BE2C (cell line): ENCODE measurements at regions not wholly inside any gene's neighbourhood (a gene's known extent, or its start where the extent isn't known, plus 50 kb on each side); places are given as distances from the start of the nearest gene placed in this dataset.

Experiments
- DNase-seq: peaks from one replicate; pipeline ENCODE4 v3.0.0-alpha.2; 2020
- H3K27me3 ChIP-seq: fragments of 250-450 bp; sonication (Bioruptor Pico); 2 replicates; pipeline ENCODE4 v1.5.1; 2020; ENCODE audit warnings: mild to moderate bottlenecking
- H3K36me3 ChIP-seq: fragments of 250-450 bp; sonication (Bioruptor Pico); 2 replicates; pipeline ENCODE4 v1.5.1; 2020; ENCODE audit warnings: mild to moderate bottlenecking
- H3K4me1 ChIP-seq: fragments of 250-450 bp; sonication (Bioruptor Pico); 2 replicates; pipeline ENCODE4 v1.5.1; 2020
- H3K4me3 ChIP-seq: 2 replicates; pipeline ENCODE4 v1.5.1; 2011; ENCODE audit warnings: low read depth, low read length
- H3K9me3 ChIP-seq: fragments of 250-450 bp; sonication (Bioruptor Pico); 2 replicates; pipeline ENCODE4 v1.5.1; 2020
- TF ChIP-seq, protein P1 (sequence below): IDR thresholded peaks from 2 replicates; pipeline ENCODE4 v1.5.1; 2012; ENCODE audit warnings: mild to moderate bottlenecking, low read depth, low read length

DNA sequence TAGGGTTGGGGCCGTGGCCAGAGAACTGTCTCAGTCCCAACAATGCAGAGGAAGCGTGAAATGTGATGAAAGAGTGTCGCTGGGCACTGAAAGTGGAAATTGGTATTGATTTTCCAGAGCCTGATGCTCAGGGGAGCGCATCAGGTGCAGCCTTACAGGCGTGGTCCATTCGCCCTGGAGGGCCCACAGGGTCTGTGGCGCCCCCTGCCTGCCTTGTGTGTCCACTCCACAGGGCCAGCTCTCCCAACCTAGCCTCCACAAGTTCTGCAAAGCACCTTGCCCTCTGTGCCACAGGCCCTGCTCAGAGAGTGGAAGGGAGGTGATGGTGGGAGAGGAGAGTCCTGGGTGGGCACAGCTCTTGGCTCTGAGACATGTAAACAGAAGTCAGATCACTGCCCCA, 54.9 kb upstream of the LMO1 start:
- peaks cover 6% of the 10 kb centered on the region for H3K4me1 ChIP-seq
- no peaks in the 10 kb centered on the region for H3K9me3 ChIP-seq
- H3K36me3 ChIP-seq: no peaks in the 10 kb centered on the region
- no peak overlapping the region for H3K4me3 ChIP-seq
- no peaks in the 10 kb centered on the region for H3K27me3 ChIP-seq
- DNase-seq: peak; percentile 25
- TF ChIP-seq, protein P1, sequence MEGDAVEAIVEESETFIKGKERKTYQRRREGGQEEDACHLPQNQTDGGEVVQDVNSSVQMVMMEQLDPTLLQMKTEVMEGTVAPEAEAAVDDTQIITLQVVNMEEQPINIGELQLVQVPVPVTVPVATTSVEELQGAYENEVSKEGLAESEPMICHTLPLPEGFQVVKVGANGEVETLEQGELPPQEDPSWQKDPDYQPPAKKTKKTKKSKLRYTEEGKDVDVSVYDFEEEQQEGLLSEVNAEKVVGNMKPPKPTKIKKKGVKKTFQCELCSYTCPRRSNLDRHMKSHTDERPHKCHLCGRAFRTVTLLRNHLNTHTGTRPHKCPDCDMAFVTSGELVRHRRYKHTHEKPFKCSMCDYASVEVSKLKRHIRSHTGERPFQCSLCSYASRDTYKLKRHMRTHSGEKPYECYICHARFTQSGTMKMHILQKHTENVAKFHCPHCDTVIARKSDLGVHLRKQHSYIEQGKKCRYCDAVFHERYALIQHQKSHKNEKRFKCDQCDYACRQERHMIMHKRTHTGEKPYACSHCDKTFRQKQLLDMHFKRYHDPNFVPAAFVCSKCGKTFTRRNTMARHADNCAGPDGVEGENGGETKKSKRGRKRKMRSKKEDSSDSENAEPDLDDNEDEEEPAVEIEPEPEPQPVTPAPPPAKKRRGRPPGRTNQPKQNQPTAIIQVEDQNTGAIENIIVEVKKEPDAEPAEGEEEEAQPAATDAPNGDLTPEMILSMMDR: peak; percentile 46

DNA sequence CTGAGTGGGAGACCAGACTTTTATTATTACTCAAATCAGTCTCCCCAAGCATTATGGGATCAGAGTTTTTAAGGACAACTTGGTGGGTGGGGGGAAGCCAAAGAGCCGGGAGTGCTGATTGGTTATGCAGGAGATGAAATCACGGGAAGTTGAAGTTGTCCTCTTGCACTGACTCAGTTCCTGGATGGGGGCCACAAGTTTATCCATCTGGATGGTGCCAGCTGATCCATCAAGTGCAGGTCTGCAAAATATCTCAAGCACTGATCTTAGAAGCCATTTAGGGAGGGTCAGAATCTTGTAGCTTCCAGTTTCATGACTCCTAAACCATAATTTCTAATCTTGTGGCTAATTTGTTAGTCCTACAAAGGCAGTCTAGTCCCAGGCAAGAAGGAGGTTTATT, 53.5 kb upstream of the LMO1 start:
- no peak for DNase-seq
- TF ChIP-seq, protein P1: no peak

DNA sequence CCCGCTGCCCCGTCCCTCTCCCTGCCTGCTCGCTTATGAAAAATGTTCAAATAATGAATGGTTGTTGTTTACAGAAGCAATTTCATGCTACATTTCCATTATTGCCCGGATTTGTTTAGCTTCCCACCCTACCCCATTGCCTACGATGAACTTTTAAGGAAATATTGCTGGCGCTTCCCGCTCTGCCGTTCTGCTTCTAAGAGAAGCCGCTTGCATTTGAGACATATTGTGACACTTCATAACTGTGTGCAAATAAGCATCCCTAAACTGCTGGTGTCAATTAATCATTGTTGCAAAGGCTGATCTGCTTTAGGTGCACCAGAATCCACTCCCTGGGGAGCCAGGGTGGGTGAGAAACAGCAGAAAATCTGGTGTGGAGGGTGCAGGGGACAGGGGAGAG, 52.3 kb upstream of the LMO1 start:
- H3K4me3 ChIP-seq: no peak overlapping the region
- H3K4me1 ChIP-seq: peaks cover 6% of the 10 kb centered on the region
- H3K27me3 ChIP-seq: no peaks in the 10 kb centered on the region
- no peaks in the 10 kb centered on the region for H3K36me3 ChIP-seq
- DNase-seq: no peak
- TF ChIP-seq, protein P1: no peak
- no peaks in the 10 kb centered on the region for H3K9me3 ChIP-seq

More for the DNA sequence above, 53.5 kb upstream of the LMO1 start:
- Histone ChIP-seq H3K27me3 (no peaks in the 10 kb centered on the region), H3K9me3 (no peaks in the 10 kb centered on the region), H3K36me3 (no peaks in the 10 kb centered on the region), H3K4me1 (peaks cover 6% of the 10 kb centered on the region), H3K4me3 (no peak overlapping the region)

DNA sequence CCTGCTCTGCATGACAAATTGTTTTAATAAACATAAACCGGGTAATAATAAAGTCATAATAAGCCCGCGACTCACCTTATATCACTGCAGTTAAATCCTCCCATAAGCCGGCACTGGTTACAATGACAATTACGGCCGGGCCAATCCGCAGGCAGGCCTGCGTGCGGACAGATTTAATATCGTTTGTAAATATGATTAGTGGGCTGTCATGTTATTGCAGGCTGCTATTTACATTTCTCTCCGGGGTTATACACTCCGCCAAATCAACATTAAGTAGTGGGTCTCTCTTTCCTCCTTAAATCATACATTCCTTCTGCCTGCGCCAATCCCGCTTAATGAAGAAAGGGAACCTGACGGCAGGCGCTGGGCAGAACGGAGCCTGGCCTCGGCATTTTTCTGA, 51.8 kb upstream of the LMO1 start:
- TF ChIP-seq, protein P1: no peak
- H3K36me3 ChIP-seq: no peaks in the 10 kb centered on the region

DNA sequence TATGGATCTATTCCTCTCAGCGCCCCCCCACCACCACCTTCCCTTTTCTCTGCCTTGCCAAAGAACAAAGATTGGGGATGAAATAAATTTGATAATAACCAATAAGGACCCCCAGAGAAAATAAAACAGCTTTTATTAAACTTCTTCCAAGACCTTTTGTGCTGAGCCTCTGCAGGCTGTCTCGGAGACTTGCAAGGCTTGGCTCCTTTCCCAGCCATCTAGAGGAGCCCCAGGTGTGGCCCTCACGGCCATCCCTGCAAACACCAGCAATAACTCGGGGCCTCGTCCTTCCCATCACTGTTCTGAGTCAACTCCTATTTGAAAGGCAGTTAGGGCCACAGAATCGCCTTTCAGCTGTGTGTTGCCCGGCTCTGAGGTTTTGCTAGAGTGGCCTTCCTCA, 51.2 kb upstream of the LMO1 start:
- Histone ChIP-seq H3K36me3 (no peaks in the 10 kb centered on the region), H3K4me3 (no peak overlapping the region), H3K27me3 (no peaks in the 10 kb centered on the region), H3K9me3 (no peaks in the 10 kb centered on the region), H3K4me1 (peaks cover 6% of the 10 kb centered on the region)
- TF ChIP-seq, protein P1: no peak
- no peak for DNase-seq

More for the DNA sequence above, 51.8 kb upstream of the LMO1 start:
- Histone ChIP-seq H3K4me1 (peaks cover 6% of the 10 kb centered on the region), H3K27me3 (no peaks in the 10 kb centered on the region), H3K4me3 (no peak overlapping the region), H3K9me3 (no peaks in the 10 kb centered on the region)
- peak; percentile 30 for DNase-seq

DNA sequence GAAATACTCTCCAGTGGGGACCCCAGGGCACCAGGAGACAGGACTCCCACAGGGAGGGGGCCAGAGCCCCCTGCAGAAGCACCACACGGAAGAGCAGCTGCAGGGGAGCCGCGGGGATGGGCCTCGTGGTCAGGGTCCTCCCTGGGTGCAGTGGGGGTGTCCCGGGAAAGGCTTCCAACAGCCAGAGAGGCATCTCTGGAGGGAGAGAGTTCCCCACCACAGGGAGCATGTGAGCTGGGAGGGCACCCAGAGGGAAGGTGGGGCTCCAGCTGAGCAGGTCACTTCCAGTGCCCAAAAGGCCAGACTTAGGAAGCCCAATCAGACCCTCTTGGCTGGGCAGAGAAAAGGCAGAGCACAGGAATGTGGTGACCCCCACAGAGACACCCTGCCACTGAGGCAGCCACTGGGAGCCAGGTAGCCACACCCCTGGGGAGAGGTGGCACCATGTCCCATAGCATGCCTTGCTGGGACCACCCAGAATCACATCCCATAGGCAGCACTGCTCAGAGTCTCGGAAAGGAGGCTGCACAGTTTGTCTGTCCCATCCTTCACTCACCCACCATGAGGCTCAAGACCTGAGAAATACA, 49.9 kb upstream of the LMO1 start:
- no peak overlapping the region for H3K4me3 ChIP-seq
- TF ChIP-seq, protein P1: no peak
- H3K4me1 ChIP-seq: peaks cover 6% of the 10 kb centered on the region
- no peaks in the 10 kb centered on the region for H3K36me3 ChIP-seq
- H3K9me3 ChIP-seq: no peaks in the 10 kb centered on the region
- DNase-seq: no peak
- no peaks in the 10 kb centered on the region for H3K27me3 ChIP-seq
